IMR-90 (cell line): ENCODE measurements at regions not wholly inside any gene's neighbourhood (a gene's known extent, or its start where the extent isn't known, plus 50 kb on each side); places are given as distances from the start of the nearest gene placed in this dataset.

Source experiments
- ATAC-seq: fragments of 200-7000 bp; cut with Tn5 transposase; 2 replicates; pipeline ENCODE4 v1.9.1; 2020; ENCODE audit warnings: low read depth, mild to moderate bottlenecking, moderate library complexity
- BruUV-seq: library from RNA; stranded (reverse); fragments of 400-500 nt; replicated peaks from 2 replicates; lab custom pipeline; 2021; lab: Mats Ljungman, UMichigan
- CTCF ChIA-PET: fragments of 300-600 bp; formaldehyde crosslinking; extraction: SDS; loops from one replicate; lab custom pipeline; 2021; ENCODE audit warnings: antibody characterized with exemption; lab: Yijun Ruan, JAX
- POLR2A ChIA-PET: fragments of 300-600 bp; sonication (Branson Sonifier 250); formaldehyde crosslinking; loops from one replicate; lab custom pipeline; 2022; ENCODE audit warnings: antibody characterized with exemption; ENCODE audit not compliant: unreplicated experiment; lab: Charles Lee
- DNase-seq: peaks from one replicate; pipeline ENCODE4 v3.0.0; 2013
- H2AFZ ChIP-seq: replicated peaks from 2 replicates; pipeline ENCODE3; 2013; ENCODE audit warnings: low read length, mild to moderate bottlenecking; ENCODE audit not compliant: poor library complexity
- H2AK5ac ChIP-seq: 2 replicates; pipeline ENCODE4 v1.6.1; 2013; ENCODE audit warnings: low read depth, low read length, inconsistent platforms
- H2AK9ac ChIP-seq: replicated peaks from 2 replicates; pipeline ENCODE3; 2013; ENCODE audit warnings: mild to moderate bottlenecking, low read depth, low read length, moderate library complexity; ENCODE audit not compliant: poor library complexity
- H2BK120ac ChIP-seq: 2 replicates; pipeline ENCODE4 v1.6.1; 2013; ENCODE audit warnings: low read depth, low read length, inconsistent platforms
- H2BK15ac ChIP-seq: 3 replicates; pipeline ENCODE4 v1.6.1; 2013; ENCODE audit warnings: low read depth, low read length, inconsistent platforms
- H2BK20ac ChIP-seq: 2 replicates; pipeline ENCODE4 v1.6.1; 2013; ENCODE audit warnings: low read depth, mild to moderate bottlenecking, inconsistent platforms, low read length, moderate library complexity
- H2BK5ac ChIP-seq: 2 replicates; pipeline ENCODE4 v1.6.1; 2013; ENCODE audit warnings: mild to moderate bottlenecking, low read depth, low read length, inconsistent platforms; ENCODE audit not compliant: poor library complexity, severe bottlenecking
- H3K14ac ChIP-seq: replicated peaks from 2 replicates; pipeline ENCODE4 v1.6.1; 2013; ENCODE audit warnings: low read depth, low read length, inconsistent platforms
- H3K18ac ChIP-seq: 2 replicates; pipeline ENCODE4 v1.6.1; 2013; ENCODE audit warnings: low read depth, low read length, control low read depth
- H3K23ac ChIP-seq: 2 replicates; pipeline ENCODE4 v1.6.1; 2013; ENCODE audit warnings: low read depth, low read length, inconsistent platforms
- H3K27ac ChIP-seq: 2 replicates; pipeline ENCODE4 v1.5.1; 2013; ENCODE audit warnings: mild to moderate bottlenecking, control low read depth, low read length; ENCODE audit not compliant: insufficient read depth
- H3K27me3 ChIP-seq: 2 replicates; pipeline ENCODE4 v1.6.1; 2013; ENCODE audit warnings: low read length; ENCODE audit not compliant: control insufficient read depth, insufficient read depth
- H3K36me3 ChIP-seq: 2 replicates; pipeline ENCODE4 v1.6.1; 2013; ENCODE audit warnings: low read length, mixed read lengths; ENCODE audit not compliant: control insufficient read depth, insufficient read depth
- H3K4ac ChIP-seq: 2 replicates; pipeline ENCODE4 v1.6.1; 2013; ENCODE audit warnings: low read depth, low read length, inconsistent platforms
- H3K4me1 ChIP-seq: 2 replicates; pipeline ENCODE4 v1.6.1; 2013; ENCODE audit warnings: low read length, mixed read lengths; ENCODE audit not compliant: control insufficient read depth, insufficient read depth
- H3K4me2 ChIP-seq: 2 replicates; pipeline ENCODE4 v1.6.1; 2013; ENCODE audit warnings: low read depth, mild to moderate bottlenecking, control low read depth, low read length, moderate library complexity
- H3K4me3 ChIP-seq: 2 replicates; pipeline ENCODE4 v1.5.1; 2013; ENCODE audit warnings: low read depth, mild to moderate bottlenecking, control low read depth, low read length, moderate library complexity; ENCODE audit not compliant: insufficient read depth
- H3K56ac ChIP-seq: 2 replicates; pipeline ENCODE4 v1.6.1; 2013; ENCODE audit warnings: low read length, inconsistent platforms; ENCODE audit not compliant: insufficient read depth; ENCODE audit errors: extremely low read depth
- H3K79me1 ChIP-seq, 2 experiments: 2 replicates each; pipeline ENCODE4 v1.6.1; 2013; ENCODE audit warnings: low read length in 2 of 2, inconsistent platforms in 1 of 2, low read depth in 1 of 2
- H3K9ac ChIP-seq: 2 replicates; pipeline ENCODE4 v1.6.1; 2013; ENCODE audit warnings: low read depth, low read length, control low read depth
- H3K9me1 ChIP-seq: 2 replicates; pipeline ENCODE4 v1.6.1; 2013; ENCODE audit warnings: low read length, inconsistent platforms; ENCODE audit not compliant: insufficient read depth
- H3K9me3 ChIP-seq: 2 replicates; pipeline ENCODE4 v1.6.1; 2013; ENCODE audit warnings: low read length; ENCODE audit not compliant: control insufficient read depth, insufficient read depth
- H4K20me1 ChIP-seq: 2 replicates; pipeline ENCODE4 v1.6.1; 2013; ENCODE audit warnings: low read length, inconsistent platforms; ENCODE audit not compliant: insufficient read depth
- H4K5ac ChIP-seq: 2 replicates; pipeline ENCODE4 v1.6.1; 2013; ENCODE audit warnings: mild to moderate bottlenecking, low read depth, low read length, control low read depth
- H4K8ac ChIP-seq, 2 experiments: 2 replicates each; pipeline ENCODE4 v1.6.1; 2013; ENCODE audit warnings: low read depth in 2 of 2, low read length in 2 of 2, control low read depth in 1 of 2, inconsistent platforms in 1 of 2
- H4K91ac ChIP-seq: 2 replicates; pipeline ENCODE4 v1.6.1; 2013; ENCODE audit warnings: low read depth, low read length, inconsistent platforms; ENCODE audit not compliant: insufficient read depth
- MAZ ChIP-seq: IDR thresholded peaks from 2 replicates; pipeline ENCODE4 v1.6.1; 2012; ENCODE audit warnings: low read depth, mild to moderate bottlenecking, low read length, improper control_type of control experiment, moderate library complexity, borderline replicate concordance
- MXI1 ChIP-seq: IDR thresholded peaks from 2 replicates; pipeline ENCODE4 v1.6.1; 2012; ENCODE audit warnings: low read depth, mild to moderate bottlenecking, low read length, moderate library complexity, borderline replicate concordance
- WGBS, 2 experiments: methylation state at CpG; one replicate each; pipeline versions ENCODE4 v1.1.5 to v1.1.7; 2013; ENCODE audit warnings: missing lambda C conversion rate in 2 of 2; ENCODE audit not compliant: insufficient read length in 1 of 2; ENCODE audit errors: extremely low coverage in 2 of 2; 5-methylcytosine and 5-hydroxymethylcytosine counted together
- dilution Hi-C: fragments of 300-500 bp; cut with HindIII; formaldehyde crosslinking; loops from one replicate; pipeline ENCODE4 v1.14.3; 2018; ENCODE audit warnings: low sequenced_read_pairs; ENCODE audit not compliant: unreplicated experiment
- in situ Hi-C: fragments of 300-500 bp; cut with MboI; formaldehyde crosslinking; loops from 3 replicates; pipeline ENCODE4 v1.14.3; 2019; ENCODE audit warnings: low sequenced_read_pairs, inconsistent platforms, mixed read lengths
- intact Hi-C: fragments of 100-400 bp; cut with micrococcal nuclease; formaldehyde crosslinking; loops from 2 replicates; pipeline ENCODE4 v1.10.0; 2022

DNA sequence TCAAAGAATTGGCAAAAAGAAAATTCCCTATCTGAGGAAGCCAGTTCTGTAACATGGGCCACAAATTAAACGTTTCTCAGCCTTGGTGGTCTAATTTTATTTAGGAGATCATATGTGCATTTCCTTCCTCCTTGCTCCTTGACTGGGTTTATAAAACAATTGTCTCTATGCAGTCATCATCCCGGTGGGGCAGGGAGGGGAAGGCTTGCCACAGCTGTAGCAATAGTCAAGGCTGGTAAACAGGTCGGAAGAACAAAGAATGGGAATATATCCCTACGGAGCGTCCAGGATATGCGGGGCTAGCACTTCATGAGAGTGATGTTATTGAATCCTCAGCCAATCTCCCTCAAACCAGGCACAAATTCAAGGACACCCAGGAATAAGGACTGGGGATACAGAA, 143.8 kb downstream of the RNF152 start:
- ChIA-PET CTCF (no interaction called here), POLR2A (no interaction called here)
- no peak overlapping the region for H2AFZ ChIP-seq
- H3K27ac ChIP-seq, result no peak overlapping the region
- no peak overlapping the region for H2BK120ac ChIP-seq
- no peaks in the 10 kb centered on the region for H3K9me1 ChIP-seq
- H4K20me1 ChIP-seq, result no peaks in the 10 kb centered on the region
- no peak for ATAC-seq
- no peak overlapping the region for H3K9ac ChIP-seq
- no peaks in the 10 kb centered on the region for H3K4me1 ChIP-seq
- DNase-seq, result no peak
- H4K8ac ChIP-seq, result no peak overlapping the region
- no peak overlapping the region for H3K4ac ChIP-seq
- H3K27me3 ChIP-seq, result no peaks in the 10 kb centered on the region
- no peaks in the 10 kb centered on the region for H3K36me3 ChIP-seq
- H3K4me2 ChIP-seq, result no peak overlapping the region
- BruUV-seq, result no TSS peak
- no peak overlapping the region for H2BK5ac ChIP-seq
- H3K79me1 ChIP-seq, result no peaks in the 10 kb centered on the region
- no peak overlapping the region for H3K56ac ChIP-seq
- H2BK20ac ChIP-seq, result no peak overlapping the region
- no peak overlapping the region for H2AK9ac ChIP-seq
- TF ChIP-seq MXI1 (no peak), MAZ (no peak)
- whole genome bisulfite sequencing, 2 experiments, result no CpG with 5 or more reads among the region's 6 CpGs
- no peak overlapping the region for H2BK15ac ChIP-seq
- H3K18ac ChIP-seq, result no peak overlapping the region
- in situ Hi-C loops, result no loop called here
- no peak overlapping the region for H3K14ac ChIP-seq
- intact Hi-C loops, result no loop called here
- H3K4me3 ChIP-seq, result no peak overlapping the region
- H3K9me3 ChIP-seq, result no peaks in the 10 kb centered on the region
- no peak overlapping the region for H4K5ac ChIP-seq
- no peak overlapping the region for H3K23ac ChIP-seq
- no peak overlapping the region for H2AK5ac ChIP-seq
- no peak overlapping the region for H4K91ac ChIP-seq
- dilution Hi-C loops, result no loop called here
